Keratinocyte (primary cell): ENCODE measurements at regions not wholly inside any gene's neighbourhood (a gene's known extent, or its start where the extent isn't known, plus 50 kb on each side); places are given as distances from the start of the nearest gene placed in this dataset.

Experiments used
- DNase-seq: peaks from one replicate; pipeline ENCODE4 v3.0.0-alpha.2; 2011; ENCODE audit warnings: low read depth, missing footprints, low spot score
- FAIRE-seq: peaks from 2 replicates; lab custom pipeline; 2011; peaks lifted over from hg19 to GRCh38; lab: Jason Lieb, UNC
- H2AFZ ChIP-seq: 2 replicates; pipeline ENCODE4 v1.6.0; 2012; ENCODE audit warnings: low read length, control low read depth, inconsistent platforms; ENCODE audit not compliant: control insufficient read depth
- H3K27ac ChIP-seq: 2 replicates; pipeline ENCODE4 v1.5.1; 2011; ENCODE audit warnings: low read length; ENCODE audit not compliant: control insufficient read depth, insufficient read depth
- H3K27me3 ChIP-seq: 3 replicates; pipeline ENCODE4 v1.6.0; 2011; ENCODE audit warnings: low read length; ENCODE audit not compliant: control insufficient read depth, insufficient read depth; ENCODE audit errors: extremely low read depth
- H3K36me3 ChIP-seq, 2 experiments: 2 replicates in 1 of 2; 3 replicates in 1 of 2; pipeline ENCODE4 v1.5.1; 2011; ENCODE audit warnings: low read length in 2 of 2, mild to moderate bottlenecking in 1 of 2; ENCODE audit not compliant: control insufficient read depth in 2 of 2, insufficient read depth in 2 of 2; ENCODE audit errors: extremely low read depth in 1 of 2
- H3K4me1 ChIP-seq: 3 replicates; pipeline ENCODE4 v1.5.1; 2011; ENCODE audit warnings: low read length; ENCODE audit not compliant: control insufficient read depth, insufficient read depth; ENCODE audit errors: extremely low read depth
- H3K4me2 ChIP-seq: 3 replicates; pipeline ENCODE4 v1.6.0; 2011; ENCODE audit warnings: low read depth, low read length; ENCODE audit not compliant: control insufficient read depth, insufficient read depth; ENCODE audit errors: extremely low read depth
- H3K4me3 ChIP-seq, 3 experiments: fragments of 200-600 bp in 1 of 3; sonication (generic) in 1 of 3; 2 replicates in 2 of 3; 3 replicates in 1 of 3; pipeline ENCODE4 v1.5.1; 2011 to 2016; ENCODE audit warnings: low read length in 3 of 3, mild to moderate bottlenecking in 3 of 3, control low read depth in 2 of 3, inconsistent platforms in 1 of 3, low read depth in 1 of 3, mixed read lengths in 1 of 3, mixed run types in 1 of 3, moderate library complexity in 1 of 3; ENCODE audit not compliant: control insufficient read depth in 2 of 3, insufficient read depth in 2 of 3; ENCODE audit errors: extremely low read depth in 1 of 3
- H3K79me2 ChIP-seq: 2 replicates; pipeline ENCODE4 v1.6.0; 2012; ENCODE audit warnings: low read length; ENCODE audit not compliant: control insufficient read depth, insufficient read depth
- H3K9ac ChIP-seq: 3 replicates; pipeline ENCODE4 v1.6.0; 2011; ENCODE audit warnings: low read length; ENCODE audit not compliant: control insufficient read depth, insufficient read depth; ENCODE audit errors: extremely low read depth
- H3K9me1 ChIP-seq: 3 replicates; pipeline ENCODE4 v1.6.0; 2011; ENCODE audit warnings: low read length; ENCODE audit not compliant: control insufficient read depth, insufficient read depth; ENCODE audit errors: extremely low read depth
- H3K9me3 ChIP-seq: 2 replicates; pipeline ENCODE4 v1.5.1; 2012; ENCODE audit warnings: low read depth, low read length; ENCODE audit not compliant: control insufficient read depth
- H4K20me1 ChIP-seq: 3 replicates; pipeline ENCODE4 v1.6.0; 2011; ENCODE audit warnings: low read length; ENCODE audit not compliant: control insufficient read depth, insufficient read depth; ENCODE audit errors: extremely low read depth
- CTCF ChIP-seq, 3 experiments: IDR thresholded peaks in 1 of 3; conservative IDR thresholded peaks in 1 of 3; optimal IDR thresholded peaks in 1 of 3; 2 replicates in 2 of 3; 3 replicates in 1 of 3; pipeline versions ENCODE3 to v1.5.1; 2011; ENCODE audit warnings: low read length in 3 of 3, mild to moderate bottlenecking in 3 of 3, moderate library complexity in 2 of 3, control low read depth in 1 of 3, inconsistent platforms in 1 of 3; ENCODE audit not compliant: insufficient read depth in 2 of 3; ENCODE audit errors: extremely low read depth in 1 of 3
- EZH2 ChIP-seq: IDR thresholded peaks from one replicate; pipeline ENCODE4 v1.6.1; 2012; ENCODE audit warnings: inconsistent platforms, mild to moderate bottlenecking, low read length, moderate library complexity
- dilution Hi-C: fragments of 300-500 bp; cut with MboI; formaldehyde crosslinking; loops from one replicate; pipeline ENCODE4 v1.7.0; 2020; ENCODE audit warnings: low sequenced_read_pairs; ENCODE audit not compliant: extremely low pct_ligation_motif_present

- no peak overlapping the region for H3K4me3 ChIP-seq
- no peak for FAIRE-seq
- H4K20me1 ChIP-seq: no peaks in the 10 kb centered on the region
- H3K4me1 ChIP-seq: no peaks in the 10 kb centered on the region
- DNase-seq: no peak
- TF ChIP-seq EZH2 (no peak), CTCF (optimal IDR thresholded peaks at IDR 0.05 in 1 of 3, IDR thresholded peaks at IDR 0.05 in 1 of 3, conservative IDR thresholded peaks at IDR 0.05 in 1 of 3; ENCODE audit: extremely low read depth in 1 of 3, insufficient read depth in 2 of 3, low read length in 3 of 3) (no peak)
- no peaks in the 10 kb centered on the region for H3K79me2 ChIP-seq
- no peaks in the 10 kb centered on the region for H3K27me3 ChIP-seq
- H3K4me2 ChIP-seq: no peak overlapping the region
- H3K9ac ChIP-seq: no peak overlapping the region
- no peak overlapping the region for H3K27ac ChIP-seq
- dilution Hi-C loops: no loop called here
- no peaks in the 10 kb centered on the region for H3K9me1 ChIP-seq
- H2AFZ ChIP-seq: no peak overlapping the region
- no peaks in the 10 kb centered on the region for H3K9me3 ChIP-seq
- no peaks in the 10 kb centered on the region for H3K36me3 ChIP-seq
Measured at GRCh38 chr16:18003033-18003432, 333.5 kb downstream of the NPIPA8 start.

GRCh38 chr16:17998996-17999395 is 337.5 kb downstream of the NPIPA8 start:
- no peaks in the 10 kb centered on the region for H3K36me3 ChIP-seq
- no peak overlapping the region for H3K27ac ChIP-seq
- dilution Hi-C loops: no loop called here
- H3K9me1 ChIP-seq: no peaks in the 10 kb centered on the region
- no peaks in the 10 kb centered on the region for H3K79me2 ChIP-seq
- no peaks in the 10 kb centered on the region for H3K27me3 ChIP-seq
- H3K9me3 ChIP-seq: no peaks in the 10 kb centered on the region
- H3K4me1 ChIP-seq: no peaks in the 10 kb centered on the region
- no peak overlapping the region for H3K9ac ChIP-seq
- no peak overlapping the region for H2AFZ ChIP-seq
- H3K4me2 ChIP-seq: no peak overlapping the region
- no peaks in the 10 kb centered on the region for H4K20me1 ChIP-seq
- FAIRE-seq: no peak
- no peak overlapping the region for H3K4me3 ChIP-seq
- TF ChIP-seq CTCF (optimal IDR thresholded peaks at IDR 0.05 in 1 of 3, IDR thresholded peaks at IDR 0.05 in 1 of 3, conservative IDR thresholded peaks at IDR 0.05 in 1 of 3; ENCODE audit: extremely low read depth in 1 of 3, insufficient read depth in 2 of 3, low read length in 3 of 3): no peak
- no peak for TF ChIP-seq EZH2
- DNase-seq: no peak
